Stomach (tissue), 8 donors: ENCODE measurements at regions not wholly inside any gene's neighbourhood (a gene's known extent, or its start where the extent isn't known, plus 50 kb on each side); places are given as distances from the start of the nearest gene placed in this dataset.

ENCODE experiments used
- DNase-seq, 2 donors: peaks; one replicate each; pipeline versions ENCODE4 v3.0.0 to v3.0.0-alpha.2; 2013 to 2019
- H3K27ac ChIP-seq, 5 donors: fragments of 200-600 bp in 4 of 5; sonication (generic) in 4 of 5; one replicate each; pipeline ENCODE4 v1.5.1; 2013 to 2019; ENCODE audit warnings: mild to moderate bottlenecking in 1 of 5, moderate library complexity in 1 of 5
- H3K27me3 ChIP-seq, 3 donors: fragments of 200-600 bp; sonication (generic); one replicate each; pipeline ENCODE4 v1.5.1; 2017 to 2019; ENCODE audit warnings: mixed run types in 1 of 3
- H3K36me3 ChIP-seq, 4 donors: fragments of 200-600 bp; sonication (generic); 1 replicate in 3 of 4; 2 replicates in 1 of 4; pipeline ENCODE4 v1.5.1; 2016 to 2019
- H3K4me1 ChIP-seq, 4 donors: fragments of 200-600 bp; sonication (generic); one replicate each; pipeline ENCODE4 v1.5.1; 2016 to 2019
- H3K4me3 ChIP-seq, 4 donors: fragments of 200-600 bp; sonication (generic) in 3 of 4; one replicate each; pipeline ENCODE4 v1.5.1; 2016 to 2019; ENCODE audit warnings: mild to moderate bottlenecking in 1 of 4
- H3K9me3 ChIP-seq, 4 donors: fragments of 200-600 bp; sonication (generic); one replicate each; pipeline ENCODE4 v1.5.1; 2016 to 2019
- EP300 ChIP-seq: sonication (generic); formaldehyde crosslinking; IDR thresholded peaks from one replicate; pipeline ENCODE4 v1.6.1; 2017; ENCODE audit warnings: antibody characterized with exemption
- POLR2A ChIP-seq, 4 donors: fragments of 450-650 bp; IDR thresholded peaks; one replicate each; pipeline ENCODE4 v1.6.1; 2016; ENCODE audit warnings: antibody characterized with exemption in 4 of 4, control low read depth in 2 of 4, mild to moderate bottlenecking in 1 of 4, moderate library complexity in 1 of 4
- POLR2AphosphoS5 ChIP-seq, 3 donors: sonication (generic); formaldehyde crosslinking; IDR thresholded peaks; one replicate each; pipeline ENCODE4 v1.6.1; 2016; ENCODE audit warnings: antibody characterized with exemption in 3 of 3
- WGBS, 5 donors: extraction: QIAGEN DNeasy Blood & Tissue Kit in 3 of 5; methylation state at CpG; one replicate each; pipeline versions ENCODE4 v1.1.5 to v1.1.7; 2013 to 2018; 5-methylcytosine and 5-hydroxymethylcytosine counted together
- intact Hi-C: fragments of 100-400 bp; cut with DNase I; formaldehyde crosslinking; loops from one replicate; pipeline ENCODE4 v1.15.1; 2023; ENCODE audit warnings: low total_unique reads
- TF ChIP-seq, protein P1 (sequence below), 7 experiments: fragments of 450-650 bp in 4 of 7; fragments of 200-600 bp in 3 of 7; sonication (generic) in 3 of 7; IDR thresholded peaks; one replicate each; pipeline ENCODE4 v1.5.1; 2016 to 2019; ENCODE audit warnings: antibody characterized with exemption in 7 of 7, control low read depth in 2 of 7, mild to moderate bottlenecking in 1 of 7
- donor health status: healthy with polysubstance abuse.
- donor health status: Bipolar disorder and iron deficiency.
- donor health status: healthy.

- Histone ChIP-seq H3K27me3 (no peaks in the 10 kb centered on the region), H3K36me3 (peaks cover 22 to 57% (median 47%) of the 10 kb centered on the region in 4 donors), H3K9me3 (no peaks in the 10 kb centered on the region), H3K4me3 (no peak overlapping the region), H3K27ac (no peak overlapping the region), H3K4me1 (peaks cover 0 to 8% (median 4%) of the 10 kb centered on the region in 4 donors)
- TF ChIP-seq, protein P1, sequence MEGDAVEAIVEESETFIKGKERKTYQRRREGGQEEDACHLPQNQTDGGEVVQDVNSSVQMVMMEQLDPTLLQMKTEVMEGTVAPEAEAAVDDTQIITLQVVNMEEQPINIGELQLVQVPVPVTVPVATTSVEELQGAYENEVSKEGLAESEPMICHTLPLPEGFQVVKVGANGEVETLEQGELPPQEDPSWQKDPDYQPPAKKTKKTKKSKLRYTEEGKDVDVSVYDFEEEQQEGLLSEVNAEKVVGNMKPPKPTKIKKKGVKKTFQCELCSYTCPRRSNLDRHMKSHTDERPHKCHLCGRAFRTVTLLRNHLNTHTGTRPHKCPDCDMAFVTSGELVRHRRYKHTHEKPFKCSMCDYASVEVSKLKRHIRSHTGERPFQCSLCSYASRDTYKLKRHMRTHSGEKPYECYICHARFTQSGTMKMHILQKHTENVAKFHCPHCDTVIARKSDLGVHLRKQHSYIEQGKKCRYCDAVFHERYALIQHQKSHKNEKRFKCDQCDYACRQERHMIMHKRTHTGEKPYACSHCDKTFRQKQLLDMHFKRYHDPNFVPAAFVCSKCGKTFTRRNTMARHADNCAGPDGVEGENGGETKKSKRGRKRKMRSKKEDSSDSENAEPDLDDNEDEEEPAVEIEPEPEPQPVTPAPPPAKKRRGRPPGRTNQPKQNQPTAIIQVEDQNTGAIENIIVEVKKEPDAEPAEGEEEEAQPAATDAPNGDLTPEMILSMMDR (IDR thresholded peaks at IDR 0.05), result no peak
- TF ChIP-seq EP300 (no peak), POLR2A (IDR thresholded peaks at IDR 0.05) (no peak)
- 73 to 84% (median 75%) methylated on average over 4 of the region's 4 CpGs for WGBS, 5 donors
- intact Hi-C loops, result no loop called here
- DNase-seq, result no peak
These were observed 62.5 kb downstream of the TCF20 start for GRCh38 chr22:42207918-42208317.

DNA sequence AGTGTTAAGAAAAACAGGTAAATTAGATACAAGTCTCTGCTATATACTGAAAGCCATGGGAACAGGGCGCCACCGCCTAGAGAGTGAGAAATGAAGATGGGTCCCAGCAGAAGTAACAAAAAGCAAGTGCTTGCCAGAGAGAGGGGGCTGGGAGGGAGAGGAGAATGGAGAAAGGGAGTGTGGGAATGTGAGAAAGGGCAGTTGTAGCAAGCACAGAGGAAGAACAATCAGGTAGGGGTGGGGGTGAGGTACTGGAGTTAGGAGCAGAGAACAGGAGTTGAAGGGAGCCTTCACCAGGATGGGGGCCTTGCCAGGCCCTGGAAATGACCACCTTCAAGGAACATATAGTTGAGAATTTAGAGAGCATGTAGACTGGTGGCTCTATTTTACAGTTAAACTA, 66.8 kb downstream of the TCF20 start:
- H3K9me3 ChIP-seq, result no peaks in the 10 kb centered on the region
- TF ChIP-seq POLR2A (IDR thresholded peaks at IDR 0.05), result no peak
- TF ChIP-seq EP300, result no peak
- no peak for TF ChIP-seq POLR2AphosphoS5 (IDR thresholded peaks at IDR 0.05)
- TF ChIP-seq, protein P1 (IDR thresholded peaks at IDR 0.05), result no peak
- no peaks in the 10 kb centered on the region for H3K27me3 ChIP-seq
- H3K27ac ChIP-seq, result no peak overlapping the region
- no peak for DNase-seq
- WGBS, 5 donors, result 95 to 100% (median 98%) methylated on average over 2 of the region's 2 CpGs
- H3K36me3 ChIP-seq, result peaks cover 3 to 24% (median 18%) of the 10 kb centered on the region in 4 donors
- intact Hi-C loops, result no loop called here
- H3K4me1 ChIP-seq, result peaks cover 0 to 14% (median 4%) of the 10 kb centered on the region in 4 donors
- no peak overlapping the region for H3K4me3 ChIP-seq

- DNase-seq, result no peak
- H3K27me3 ChIP-seq, result no peaks in the 10 kb centered on the region
- peaks cover 3 to 19% (median 18%) of the 10 kb centered on the region in 4 donors for H3K36me3 ChIP-seq
- peaks cover 0 to 14% (median 2%) of the 10 kb centered on the region in 4 donors for H3K4me1 ChIP-seq
- WGBS, 5 donors, result 82 to 92% (median 86%) methylated on average over 6 of the region's 6 CpGs
- H3K4me3 ChIP-seq, result no peak overlapping the region
- no peaks in the 10 kb centered on the region for H3K9me3 ChIP-seq
- TF ChIP-seq POLR2AphosphoS5 (IDR thresholded peaks at IDR 0.05) (no peak), EP300 (no peak), POLR2A (IDR thresholded peaks at IDR 0.05) (no peak)
- TF ChIP-seq, protein P1 (IDR thresholded peaks at IDR 0.05), result no peak
- intact Hi-C loops, result no loop called here
- no peak overlapping the region for H3K27ac ChIP-seq
These were observed 67.8 kb downstream of the TCF20 start for GRCh38 chr22:42202669-42203068.

GRCh38 chr22:42202048-42202447, 68.4 kb downstream of the TCF20 start:
- no peak for DNase-seq
- Histone ChIP-seq H3K9me3 (no peaks in the 10 kb centered on the region), H3K27ac (no peak overlapping the region), H3K27me3 (no peaks in the 10 kb centered on the region), H3K4me3 (no peak overlapping the region), H3K4me1 (peaks cover 0 to 9% (median 0%) of the 10 kb centered on the region in 4 donors), H3K36me3 (peaks cover 3 to 14% (median 13%) of the 10 kb centered on the region in 4 donors)
- WGBS, 5 donors, result 76 to 81% (median 79%) methylated on average over 1 of the region's 1 CpG
- intact Hi-C loops, result no loop called here
- TF ChIP-seq, protein P1 (IDR thresholded peaks at IDR 0.05), result no peak
- TF ChIP-seq POLR2AphosphoS5 (IDR thresholded peaks at IDR 0.05) (no peak), EP300 (no peak)
